Left kidney (tissue), 1 donor: ENCODE measurements at regions not wholly inside any gene's neighbourhood (a gene's known extent, or its start where the extent isn't known, plus 50 kb on each side); places are given as distances from the start of the nearest gene placed in this dataset.
"Not testable (repeated sequence)": the region's sequence is repeated elsewhere in the genome, so short reads cannot be mapped to it uniquely, and the experiment has no call there.

Source experiments
- DNase-seq: peaks from one replicate; pipeline ENCODE4 v3.0.0-alpha.2; 2013

GRCh38 chr14:87046960-87047359 lies 946.0 kb downstream of the GALC start:
- no peak for DNase-seq

GRCh38 chr14:87045956-87046355 lies 947.0 kb downstream of the GALC start:
- DNase-seq, result no peak

GRCh38 chr14:87045246-87045645 lies 947.7 kb downstream of the GALC start:
- DNase-seq, result no peak

- no peak for DNase-seq
Measured at GRCh38 chr14:87044807-87045206, 948.2 kb downstream of the GALC start.

- DNase-seq, result no peak
Measured at GRCh38 chr14:87043667-87044200, 949.2 kb downstream of the GALC start.

GRCh38 chr14:87042354-87042753 lies 950.6 kb downstream of the GALC start:
- no peak for DNase-seq

- no peak for DNase-seq
Measured at GRCh38 chr14:87041290-87042020, 951.5 kb downstream of the GALC start.

GRCh38 chr14:87034680-87035079 lies 958.3 kb downstream of the GALC start:
- DNase-seq, result no peak

GRCh38 chr14:87030197-87030596 lies 962.8 kb downstream of the GALC start:
- DNase-seq, result no peak

GRCh38 chr14:87020106-87020505 lies 972.9 kb downstream of the GALC start:
- not testable (repeated sequence) for DNase-seq

- DNase-seq, result no peak
Measured at GRCh38 chr14:87018294-87018693, 974.7 kb downstream of the GALC start.

- no peak for DNase-seq
Measured at GRCh38 chr14:87017335-87017734, 975.6 kb downstream of the GALC start.

GRCh38 chr14:87014856-87015255 lies 978.1 kb downstream of the GALC start:
- no peak for DNase-seq

GRCh38 chr14:87013583-87013982 lies 979.4 kb downstream of the GALC start:
- DNase-seq, result no peak

- no peak for DNase-seq
Measured at GRCh38 chr14:87008965-87009364, 984.0 kb downstream of the GALC start.

- no peak for DNase-seq
Measured at GRCh38 chr14:87005280-87005679, 987.7 kb downstream of the GALC start.

GRCh38 chr14:87002776-87003175 lies 990.2 kb downstream of the GALC start:
- peak; percentile 27 for DNase-seq

- DNase-seq, result no peak
Measured at GRCh38 chr14:87001333-87001732, 991.6 kb downstream of the GALC start.

GRCh38 chr14:87000081-87000480 lies 992.9 kb downstream of the GALC start:
- no peak for DNase-seq

GRCh38 chr14:86999036-86999435 lies 993.9 kb downstream of the GALC start:
- no peak for DNase-seq

- no peak for DNase-seq
Measured at GRCh38 chr14:86997271-86997670, 995.7 kb downstream of the GALC start.

GRCh38 chr14:86990396-86990795 lies 1002.6 kb downstream of the GALC start:
- no peak for DNase-seq

- no peak for DNase-seq
Measured at GRCh38 chr14:86989285-86989684, 1003.7 kb downstream of the GALC start.

GRCh38 chr14:86987966-86988365 lies 1005.0 kb downstream of the GALC start:
- no peak for DNase-seq
